ENCODE measurements at regions not wholly inside any gene's neighbourhood (a gene's known extent, or its start where the extent isn't known, plus 50 kb on each side); places are given as distances from the start of the nearest gene placed in this dataset.
"Not testable (repeated sequence)": the region's sequence is repeated elsewhere in the genome, so short reads cannot be mapped to it uniquely, and the experiment has no call there.

- Histone ChIP-seq H4K20me1 (ENCODE audit: insufficient read depth) (no peaks in the 10 kb centered on the region), H3K27ac (no peak overlapping the region), H2AFZ (ENCODE audit: low read depth) (no peak overlapping the region), H3K9ac (no peak overlapping the region), H3K79me2 (ENCODE audit: insufficient read depth, low read depth) (no peaks in the 10 kb centered on the region), H3K27me3 (ENCODE audit: insufficient read depth, low read depth) (no peaks in the 10 kb centered on the region), H3K4me3 (IDR thresholded peaks at IDR 0.05; ENCODE audit: insufficient read depth, low read depth, low read length) (no peak overlapping the region), H3K4me1 (ENCODE audit: low read depth, poor library complexity, severe bottlenecking) (no peaks in the 10 kb centered on the region), H3K36me3 (ENCODE audit: insufficient read depth) (no peaks in the 10 kb centered on the region), H3K4me2 (no peak overlapping the region)
- TF ChIP-seq, protein P1, sequence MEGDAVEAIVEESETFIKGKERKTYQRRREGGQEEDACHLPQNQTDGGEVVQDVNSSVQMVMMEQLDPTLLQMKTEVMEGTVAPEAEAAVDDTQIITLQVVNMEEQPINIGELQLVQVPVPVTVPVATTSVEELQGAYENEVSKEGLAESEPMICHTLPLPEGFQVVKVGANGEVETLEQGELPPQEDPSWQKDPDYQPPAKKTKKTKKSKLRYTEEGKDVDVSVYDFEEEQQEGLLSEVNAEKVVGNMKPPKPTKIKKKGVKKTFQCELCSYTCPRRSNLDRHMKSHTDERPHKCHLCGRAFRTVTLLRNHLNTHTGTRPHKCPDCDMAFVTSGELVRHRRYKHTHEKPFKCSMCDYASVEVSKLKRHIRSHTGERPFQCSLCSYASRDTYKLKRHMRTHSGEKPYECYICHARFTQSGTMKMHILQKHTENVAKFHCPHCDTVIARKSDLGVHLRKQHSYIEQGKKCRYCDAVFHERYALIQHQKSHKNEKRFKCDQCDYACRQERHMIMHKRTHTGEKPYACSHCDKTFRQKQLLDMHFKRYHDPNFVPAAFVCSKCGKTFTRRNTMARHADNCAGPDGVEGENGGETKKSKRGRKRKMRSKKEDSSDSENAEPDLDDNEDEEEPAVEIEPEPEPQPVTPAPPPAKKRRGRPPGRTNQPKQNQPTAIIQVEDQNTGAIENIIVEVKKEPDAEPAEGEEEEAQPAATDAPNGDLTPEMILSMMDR (conservative IDR thresholded peaks at IDR 0.05; ENCODE audit: low read depth, low read length): no peak
Observed at GRCh38 chr4:26238778-26239679, 81.8 kb upstream of the RBPJ start.

- Histone ChIP-seq H4K20me1 (ENCODE audit: insufficient read depth) (no peaks in the 10 kb centered on the region), H3K9ac (no peak overlapping the region), H3K79me2 (ENCODE audit: insufficient read depth, low read depth) (no peaks in the 10 kb centered on the region), H3K27ac (no peak overlapping the region), H3K4me2 (no peak overlapping the region), H3K27me3 (ENCODE audit: insufficient read depth, low read depth) (no peaks in the 10 kb centered on the region), H3K4me3 (IDR thresholded peaks at IDR 0.05; ENCODE audit: insufficient read depth, low read depth, low read length) (no peak overlapping the region), H2AFZ (ENCODE audit: low read depth) (no peak overlapping the region), H3K4me1 (ENCODE audit: low read depth, poor library complexity, severe bottlenecking) (no peaks in the 10 kb centered on the region), H3K36me3 (ENCODE audit: insufficient read depth) (no peaks in the 10 kb centered on the region)
- TF ChIP-seq, protein P1 (conservative IDR thresholded peaks at IDR 0.05; ENCODE audit: low read depth, low read length): no peak
Observed at GRCh38 chr4:26239801-26240200, 81.0 kb upstream of the RBPJ start.

- Histone ChIP-seq H2AFZ (ENCODE audit: low read depth) (no peak overlapping the region), H3K27me3 (ENCODE audit: insufficient read depth, low read depth) (no peaks in the 10 kb centered on the region), H3K4me2 (no peak overlapping the region), H3K36me3 (ENCODE audit: insufficient read depth) (no peaks in the 10 kb centered on the region), H4K20me1 (ENCODE audit: insufficient read depth) (no peaks in the 10 kb centered on the region), H3K27ac (no peak overlapping the region), H3K4me3 (IDR thresholded peaks at IDR 0.05; ENCODE audit: insufficient read depth, low read depth, low read length) (no peak overlapping the region), H3K9ac (no peak overlapping the region), H3K4me1 (ENCODE audit: low read depth, poor library complexity, severe bottlenecking) (no peaks in the 10 kb centered on the region), H3K79me2 (ENCODE audit: insufficient read depth, low read depth) (no peaks in the 10 kb centered on the region)
- TF ChIP-seq, protein P1 (conservative IDR thresholded peaks at IDR 0.05; ENCODE audit: low read depth, low read length): no peak
Observed at GRCh38 chr4:26241179-26241578, 79.6 kb upstream of the RBPJ start.

- Histone ChIP-seq H3K4me1 (ENCODE audit: low read depth, poor library complexity, severe bottlenecking) (no peaks in the 10 kb centered on the region), H3K79me2 (ENCODE audit: insufficient read depth, low read depth) (no peaks in the 10 kb centered on the region), H3K27me3 (ENCODE audit: insufficient read depth, low read depth) (no peaks in the 10 kb centered on the region), H4K20me1 (ENCODE audit: insufficient read depth) (no peaks in the 10 kb centered on the region), H3K4me2 (no peak overlapping the region), H3K27ac (no peak overlapping the region), H3K36me3 (ENCODE audit: insufficient read depth) (no peaks in the 10 kb centered on the region), H3K4me3 (IDR thresholded peaks at IDR 0.05; ENCODE audit: insufficient read depth, low read depth, low read length) (no peak overlapping the region), H3K9ac (no peak overlapping the region), H2AFZ (ENCODE audit: low read depth) (no peak overlapping the region)
- TF ChIP-seq, protein P1 (conservative IDR thresholded peaks at IDR 0.05; ENCODE audit: low read depth, low read length): no peak
Observed at GRCh38 chr4:26242451-26242850, 78.4 kb upstream of the RBPJ start.

DNA sequence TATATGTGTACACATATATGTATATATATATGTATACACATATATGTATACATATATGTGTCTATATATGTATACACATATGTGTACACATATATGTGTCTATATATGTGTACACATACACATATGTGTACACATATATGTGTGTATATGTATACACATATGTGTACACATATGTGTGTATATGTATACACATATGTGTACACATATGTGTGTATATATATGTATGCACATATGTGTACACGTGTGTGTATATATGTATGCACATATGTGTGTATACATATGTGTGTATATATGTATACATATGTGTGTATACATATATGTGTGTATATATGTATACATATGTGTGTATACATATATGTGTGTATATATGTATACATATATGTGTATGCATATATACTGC lies 76.7 kb upstream of the RBPJ start:
- H4K20me1 ChIP-seq (ENCODE audit: insufficient read depth); H3K4me2 ChIP-seq; H3K79me2 ChIP-seq (ENCODE audit: insufficient read depth, low read depth); H3K4me3 ChIP-seq (IDR thresholded peaks at IDR 0.05; ENCODE audit: insufficient read depth, low read depth, low read length); H3K27ac ChIP-seq; H3K27me3 ChIP-seq (ENCODE audit: insufficient read depth, low read depth); H3K36me3 ChIP-seq (ENCODE audit: insufficient read depth); H3K9ac ChIP-seq; H3K4me1 ChIP-seq (ENCODE audit: low read depth, poor library complexity, severe bottlenecking); H2AFZ ChIP-seq (ENCODE audit: low read depth): not testable (repeated sequence)

Measured in KMS-11 (cell line).